ENCODE measurements at regions not wholly inside any gene's neighbourhood (a gene's known extent, or its start where the extent isn't known, plus 50 kb on each side); places are given as distances from the start of the nearest gene placed in this dataset.

DNA sequence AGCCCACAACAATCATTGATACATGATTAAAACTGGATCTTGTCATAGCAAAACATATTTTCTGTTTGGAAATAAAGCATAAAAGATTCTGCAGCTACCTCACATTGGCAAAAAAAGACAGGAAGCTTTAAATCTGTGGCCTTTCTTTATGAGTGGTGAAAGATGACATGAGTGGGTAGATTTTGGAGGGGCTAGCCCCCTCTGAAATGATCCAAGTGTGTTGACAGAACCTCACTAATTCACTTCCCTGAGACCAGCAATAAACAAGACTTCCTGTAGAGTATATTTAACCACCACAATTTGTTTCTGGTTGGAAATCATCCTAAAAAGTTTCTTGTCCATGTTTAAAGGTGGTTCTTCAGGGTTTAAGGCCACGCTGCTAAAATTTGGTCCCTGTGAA is 530.8 kb downstream of the SPATA31D1 start (continued):
- TF ChIP-seq, protein P1, sequence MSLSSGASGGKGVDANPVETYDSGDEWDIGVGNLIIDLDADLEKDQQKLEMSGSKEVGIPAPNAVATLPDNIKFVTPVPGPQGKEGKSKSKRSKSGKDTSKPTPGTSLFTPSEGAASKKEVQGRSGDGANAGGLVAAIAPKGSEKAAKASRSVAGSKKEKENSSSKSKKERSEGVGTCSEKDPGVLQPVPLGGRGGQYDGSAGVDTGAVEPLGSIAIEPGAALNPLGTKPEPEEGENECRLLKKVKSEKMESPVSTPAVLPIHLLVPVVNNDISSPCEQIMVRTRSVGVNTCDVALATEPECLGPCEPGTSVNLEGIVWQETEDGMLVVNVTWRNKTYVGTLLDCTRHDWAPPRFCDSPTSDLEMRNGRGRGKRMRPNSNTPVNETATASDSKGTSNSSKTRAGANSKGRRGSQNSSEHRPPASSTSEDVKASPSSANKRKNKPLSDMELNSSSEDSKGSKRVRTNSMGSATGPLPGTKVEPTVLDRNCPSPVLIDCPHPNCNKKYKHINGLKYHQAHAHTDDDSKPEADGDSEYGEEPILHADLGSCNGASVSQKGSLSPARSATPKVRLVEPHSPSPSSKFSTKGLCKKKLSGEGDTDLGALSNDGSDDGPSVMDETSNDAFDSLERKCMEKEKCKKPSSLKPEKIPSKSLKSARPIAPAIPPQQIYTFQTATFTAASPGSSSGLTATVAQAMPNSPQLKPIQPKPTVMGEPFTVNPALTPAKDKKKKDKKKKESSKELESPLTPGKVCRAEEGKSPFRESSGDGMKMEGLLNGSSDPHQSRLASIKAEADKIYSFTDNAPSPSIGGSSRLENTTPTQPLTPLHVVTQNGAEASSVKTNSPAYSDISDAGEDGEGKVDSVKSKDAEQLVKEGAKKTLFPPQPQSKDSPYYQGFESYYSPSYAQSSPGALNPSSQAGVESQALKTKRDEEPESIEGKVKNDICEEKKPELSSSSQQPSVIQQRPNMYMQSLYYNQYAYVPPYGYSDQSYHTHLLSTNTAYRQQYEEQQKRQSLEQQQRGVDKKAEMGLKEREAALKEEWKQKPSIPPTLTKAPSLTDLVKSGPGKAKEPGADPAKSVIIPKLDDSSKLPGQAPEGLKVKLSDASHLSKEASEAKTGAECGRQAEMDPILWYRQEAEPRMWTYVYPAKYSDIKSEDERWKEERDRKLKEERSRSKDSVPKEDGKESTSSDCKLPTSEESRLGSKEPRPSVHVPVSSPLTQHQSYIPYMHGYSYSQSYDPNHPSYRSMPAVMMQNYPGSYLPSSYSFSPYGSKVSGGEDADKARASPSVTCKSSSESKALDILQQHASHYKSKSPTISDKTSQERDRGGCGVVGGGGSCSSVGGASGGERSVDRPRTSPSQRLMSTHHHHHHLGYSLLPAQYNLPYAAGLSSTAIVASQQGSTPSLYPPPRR (CRISPR knock-in tag; IDR thresholded peaks at IDR 0.05; ENCODE audit: borderline replicate concordance), result no peak

DNA sequence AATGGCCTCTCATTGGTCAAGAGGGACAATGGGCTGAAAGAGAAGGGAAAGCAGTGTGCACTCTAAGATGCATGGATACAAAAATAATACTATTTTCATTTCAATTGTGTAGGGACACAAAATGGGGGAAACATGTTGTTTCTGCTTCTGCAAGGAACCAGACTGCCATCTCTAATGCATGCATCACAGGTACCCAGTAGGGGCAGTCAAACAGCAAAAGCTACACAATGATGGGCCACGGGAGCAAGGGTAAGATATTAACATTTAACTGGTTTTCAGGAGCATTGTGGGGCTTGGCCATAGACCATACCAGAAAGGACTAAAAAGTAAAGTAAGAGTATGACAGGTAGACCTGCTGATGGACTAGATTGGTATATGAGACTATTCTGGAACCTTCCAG is 535.8 kb downstream of the SPATA31D1 start:
- POLR2A ChIA-PET, result no interaction called here
- no peaks in the 10 kb centered on the region for H3K36me3 ChIP-seq (ENCODE audit: control insufficient read depth, insufficient read depth, low read length)
- no peaks in the 10 kb centered on the region for H3K27me3 ChIP-seq (ENCODE audit: control insufficient read depth in 2 of 2, insufficient read depth in 2 of 2, low read length in 2 of 2)
- H3K4me3 ChIP-seq, result no peak overlapping the region
- H2AFZ ChIP-seq (ENCODE audit: low read depth, low read length), result no peak overlapping the region
- CTCF ChIA-PET (ENCODE audit: low intra/inter-chr PET ratio), result no interaction called here
- no peaks in the 10 kb centered on the region for H3K79me2 ChIP-seq (ENCODE audit: control insufficient read depth, insufficient read depth, low read length)
- no peak for DNase-seq (ENCODE audit: extremely low read depth in 1 of 4, low spot score in 3 of 4)
- WGBS (ENCODE audit: insufficient coverage, low coverage, missing lambda C conversion rate), result 0% methylated on average over 1 of the region's 1 CpG
- H3K9me3 ChIP-seq (replicated peaks; ENCODE audit: control insufficient read depth, insufficient read depth, low read depth, low read length), result no peaks in the 10 kb centered on the region
- no peak overlapping the region for H3K4me2 ChIP-seq (ENCODE audit: insufficient read depth, low read length)
- TF ChIP-seq ADNP (tag; IDR thresholded peaks at IDR 0.05) (no peak), TCF7L2 (IDR thresholded peaks at IDR 0.05; ENCODE audit: low read depth, low read length) (no peak), SMAD1 (IDR thresholded peaks at IDR 0.05; ENCODE audit: low read depth, low read length, partially characterized antibody) (no peak)
- H4K20me1 ChIP-seq (replicated peaks; ENCODE audit: control insufficient read depth, insufficient read depth, low read length), result no peaks in the 10 kb centered on the region
- no TSS peak for BruUV-seq (replicated peaks)
- ATAC-seq, result no peak
- H3K9me1 ChIP-seq (ENCODE audit: control insufficient read depth, insufficient read depth, low read length), result no peaks in the 10 kb centered on the region
- intact Hi-C loops (cut with micrococcal nuclease) (no loop called here), in situ Hi-C loops (cut with MboI) (no loop called here)
- H3K9ac ChIP-seq (ENCODE audit: insufficient read depth in 1 of 2, low read depth in 2 of 2, low read length in 2 of 2), result no peak overlapping the region
- H3K27ac ChIP-seq (ENCODE audit: extremely low read depth, low read depth, low read length), result no peak overlapping the region
- H3K4me1 ChIP-seq (replicated peaks in 1 of 2; ENCODE audit: control insufficient read depth in 2 of 2, insufficient read depth in 2 of 2, low read length in 2 of 2), result no peaks in the 10 kb centered on the region
- no peak for FAIRE-seq

All from K562 (cell line).